ENCODE measurements at regions not wholly inside any gene's neighbourhood (a gene's known extent, or its start where the extent isn't known, plus 50 kb on each side); places are given as distances from the start of the nearest gene placed in this dataset.

DNA sequence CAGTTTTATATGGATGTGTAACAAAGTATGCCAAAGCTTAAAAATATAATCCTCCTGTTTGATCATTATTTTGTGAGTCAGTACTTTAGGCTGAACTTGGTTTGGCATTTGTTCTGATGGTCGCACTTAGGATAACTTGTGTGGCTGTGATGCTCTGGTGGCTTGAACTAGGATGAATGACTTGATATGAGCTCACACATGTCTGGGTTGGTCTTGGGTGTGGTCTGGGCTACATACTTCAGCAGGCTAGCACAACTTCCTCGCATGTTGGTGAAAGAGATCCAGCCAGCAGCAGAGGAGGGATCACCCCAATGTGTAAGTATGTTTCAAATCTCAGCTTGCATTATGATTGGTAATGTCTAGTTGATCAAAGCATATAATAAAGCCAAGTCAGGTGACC is 969.1 kb upstream of the PCDH9 start:
- Histone ChIP-seq H3K27ac (ENCODE audit: low read depth in 1 of 3, low read length in 2 of 3) (no peak overlapping the region), H3K4me1 (ENCODE audit: control insufficient read depth in 3 of 3, insufficient read depth in 2 of 3, low read depth in 1 of 3, low read length in 2 of 3) (no peaks in the 10 kb centered on the region), H3K4me3 (ENCODE audit: low read depth in 1 of 3, low read length in 3 of 3) (no peak overlapping the region), H3K36me3 (ENCODE audit: control insufficient read depth in 3 of 3, insufficient read depth in 2 of 3, low read depth in 1 of 3, low read length in 3 of 3) (no peaks in the 10 kb centered on the region), H3K9me3 (ENCODE audit: control insufficient read depth in 2 of 2, insufficient read depth in 1 of 2, low read depth in 1 of 2, low read length in 1 of 2) (no peaks in the 10 kb centered on the region), H3K27me3 (ENCODE audit: control insufficient read depth in 3 of 3, insufficient read depth in 3 of 3, low read length in 3 of 3) (no peaks in the 10 kb centered on the region)
- FAIRE-seq (no peak), DNase-seq (no peak)
- WGBS, 3 donors: 68 to 79% (median 72%) methylated on average over 2 of the region's 2 CpGs

GRCh38 chr13:68190818-68191217 is 960.7 kb upstream of the PCDH9 start:
- Histone ChIP-seq H3K4me3 (ENCODE audit: low read depth in 1 of 3, low read length in 3 of 3) (no peak overlapping the region), H3K9me3 (ENCODE audit: control insufficient read depth in 2 of 2, insufficient read depth in 1 of 2, low read depth in 1 of 2, low read length in 1 of 2) (peaks cover 0 to 3% of the 10 kb centered on the region in 2 donors), H3K27me3 (ENCODE audit: control insufficient read depth in 3 of 3, insufficient read depth in 3 of 3, low read length in 3 of 3) (no peaks in the 10 kb centered on the region), H3K4me1 (ENCODE audit: control insufficient read depth in 3 of 3, insufficient read depth in 2 of 3, low read depth in 1 of 3, low read length in 2 of 3) (no peaks in the 10 kb centered on the region), H3K27ac (ENCODE audit: low read depth in 1 of 3, low read length in 2 of 3) (no peak overlapping the region), H3K36me3 (ENCODE audit: control insufficient read depth in 3 of 3, insufficient read depth in 2 of 3, low read depth in 1 of 3, low read length in 3 of 3) (no peaks in the 10 kb centered on the region)
- WGBS, 3 donors: 33 to 75% (median 42%) methylated on average over 4 of the region's 4 CpGs
- DNase-seq (peak in 1 of 2 donors; percentile 2), FAIRE-seq (no peak)

DNA sequence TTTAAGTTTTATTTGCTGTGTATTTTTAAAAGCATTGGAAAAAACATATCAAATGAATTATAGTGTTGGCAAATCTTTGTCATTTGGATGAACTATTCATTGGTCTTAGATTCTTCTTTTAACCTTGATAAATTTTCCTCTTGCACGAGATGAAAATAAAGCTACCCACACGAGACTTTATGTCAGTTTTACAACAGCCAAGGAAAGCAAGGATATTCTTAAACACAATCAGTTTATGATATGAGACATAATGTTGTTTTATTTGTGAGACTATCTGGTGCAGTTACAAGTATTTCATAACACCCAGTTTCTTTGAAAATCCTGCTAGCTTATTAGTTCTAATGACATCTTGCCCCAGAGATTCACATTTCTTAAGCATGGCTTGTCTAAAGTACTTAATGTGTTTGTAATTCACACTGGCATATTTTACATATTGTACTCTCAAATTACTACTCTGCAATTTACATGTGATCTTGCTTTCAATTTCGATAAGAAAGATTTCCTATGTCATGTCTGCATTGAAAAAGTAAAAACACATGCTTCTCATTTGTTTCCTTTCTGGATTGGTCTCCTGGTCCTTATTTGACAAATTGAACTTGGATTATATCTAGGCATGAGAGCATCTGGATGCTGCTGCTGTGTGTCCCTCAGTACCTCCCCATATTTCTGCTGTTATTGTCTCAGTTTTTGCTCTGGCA is 955.5 kb upstream of the PCDH9 start:
- H3K27ac ChIP-seq (ENCODE audit: low read depth in 1 of 3, low read length in 2 of 3): no peak overlapping the region
- 39 to 53% (median 46%) methylated on average over 3 of the region's 3 CpGs for WGBS, 3 donors
- no peak overlapping the region for H3K4me3 ChIP-seq (ENCODE audit: low read depth in 1 of 3, low read length in 3 of 3)
- H3K9me3 ChIP-seq (ENCODE audit: control insufficient read depth in 2 of 2, insufficient read depth in 1 of 2, low read depth in 1 of 2, low read length in 1 of 2): no peaks in the 10 kb centered on the region
- no peaks in the 10 kb centered on the region for H3K27me3 ChIP-seq (ENCODE audit: control insufficient read depth in 3 of 3, insufficient read depth in 3 of 3, low read length in 3 of 3)
- no peak for DNase-seq
- H3K36me3 ChIP-seq (ENCODE audit: control insufficient read depth in 3 of 3, insufficient read depth in 2 of 3, low read depth in 1 of 3, low read length in 3 of 3): no peaks in the 10 kb centered on the region
- FAIRE-seq: peak; percentile 15
- H3K4me1 ChIP-seq (ENCODE audit: control insufficient read depth in 3 of 3, insufficient read depth in 2 of 3, low read depth in 1 of 3, low read length in 2 of 3): no peaks in the 10 kb centered on the region

- H3K27me3 ChIP-seq (ENCODE audit: control insufficient read depth in 3 of 3, insufficient read depth in 3 of 3, low read length in 3 of 3): no peaks in the 10 kb centered on the region
- no peaks in the 10 kb centered on the region for H3K4me1 ChIP-seq (ENCODE audit: control insufficient read depth in 3 of 3, insufficient read depth in 2 of 3, low read depth in 1 of 3, low read length in 2 of 3)
- WGBS, 3 donors: 47 to 69% (median 58%) methylated on average over 2 of the region's 2 CpGs
- no peak for DNase-seq
- H3K36me3 ChIP-seq (ENCODE audit: control insufficient read depth in 3 of 3, insufficient read depth in 2 of 3, low read depth in 1 of 3, low read length in 3 of 3): no peaks in the 10 kb centered on the region
- H3K4me3 ChIP-seq (ENCODE audit: low read depth in 1 of 3, low read length in 3 of 3): no peak overlapping the region
- H3K9me3 ChIP-seq (ENCODE audit: control insufficient read depth in 2 of 2, insufficient read depth in 1 of 2, low read depth in 1 of 2, low read length in 1 of 2): peaks cover 0 to 5% of the 10 kb centered on the region in 2 donors
- FAIRE-seq: no peak
- no peak overlapping the region for H3K27ac ChIP-seq (ENCODE audit: low read depth in 1 of 3, low read length in 2 of 3)
These were observed 946.3 kb upstream of the PCDH9 start for GRCh38 chr13:68176475-68176874.

GRCh38 chr13:68174893-68175292 is 944.8 kb upstream of the PCDH9 start:
- Histone ChIP-seq H3K36me3 (ENCODE audit: control insufficient read depth in 3 of 3, insufficient read depth in 2 of 3, low read depth in 1 of 3, low read length in 3 of 3) (no peaks in the 10 kb centered on the region), H3K27ac (ENCODE audit: low read depth in 1 of 3, low read length in 2 of 3) (no peak overlapping the region), H3K27me3 (ENCODE audit: control insufficient read depth in 3 of 3, insufficient read depth in 3 of 3, low read length in 3 of 3) (no peaks in the 10 kb centered on the region), H3K9me3 (ENCODE audit: control insufficient read depth in 2 of 2, insufficient read depth in 1 of 2, low read depth in 1 of 2, low read length in 1 of 2) (peaks cover 0 to 5% of the 10 kb centered on the region in 2 donors), H3K4me3 (ENCODE audit: low read depth in 1 of 3, low read length in 3 of 3) (no peak overlapping the region), H3K4me1 (ENCODE audit: control insufficient read depth in 3 of 3, insufficient read depth in 2 of 3, low read depth in 1 of 3, low read length in 2 of 3) (no peaks in the 10 kb centered on the region)
- 88 to 91% (median 90%) methylated on average over 2 of the region's 2 CpGs for WGBS, 3 donors
- FAIRE-seq (no peak), DNase-seq (no peak)

- no peak for FAIRE-seq
- H3K27ac ChIP-seq (ENCODE audit: low read depth in 1 of 3, low read length in 2 of 3): no peak overlapping the region
- no peaks in the 10 kb centered on the region for H3K4me1 ChIP-seq (ENCODE audit: control insufficient read depth in 3 of 3, insufficient read depth in 2 of 3, low read depth in 1 of 3, low read length in 2 of 3)
- H3K27me3 ChIP-seq (ENCODE audit: control insufficient read depth in 3 of 3, insufficient read depth in 3 of 3, low read length in 3 of 3): no peaks in the 10 kb centered on the region
- no peaks in the 10 kb centered on the region for H3K9me3 ChIP-seq (ENCODE audit: control insufficient read depth in 2 of 2, insufficient read depth in 1 of 2, low read depth in 1 of 2, low read length in 1 of 2)
- no peaks in the 10 kb centered on the region for H3K36me3 ChIP-seq (ENCODE audit: control insufficient read depth in 3 of 3, insufficient read depth in 2 of 3, low read depth in 1 of 3, low read length in 3 of 3)
- no peak for DNase-seq
- 35 to 65% (median 40%) methylated on average over 2 of the region's 2 CpGs for WGBS, 3 donors
- no peak overlapping the region for H3K4me3 ChIP-seq (ENCODE audit: low read depth in 1 of 3, low read length in 3 of 3)
These were observed 943.0 kb upstream of the PCDH9 start for GRCh38 chr13:68173111-68173510.

- H3K9me3 ChIP-seq (ENCODE audit: control insufficient read depth in 2 of 2, insufficient read depth in 1 of 2, low read depth in 1 of 2, low read length in 1 of 2): no peaks in the 10 kb centered on the region
- H3K4me1 ChIP-seq (ENCODE audit: control insufficient read depth in 3 of 3, insufficient read depth in 2 of 3, low read depth in 1 of 3, low read length in 2 of 3): no peaks in the 10 kb centered on the region
- H3K4me3 ChIP-seq (ENCODE audit: low read depth in 1 of 3, low read length in 3 of 3): no peak overlapping the region
- no peak overlapping the region for H3K27ac ChIP-seq (ENCODE audit: low read depth in 1 of 3, low read length in 2 of 3)
- no peaks in the 10 kb centered on the region for H3K36me3 ChIP-seq (ENCODE audit: control insufficient read depth in 3 of 3, insufficient read depth in 2 of 3, low read depth in 1 of 3, low read length in 3 of 3)
- 95 to 98% (median 96%) methylated on average over 34 to 37 of the region's 37 CpGs for WGBS, 3 donors
- DNase-seq (no peak), FAIRE-seq (no peak)
- no peaks in the 10 kb centered on the region for H3K27me3 ChIP-seq (ENCODE audit: control insufficient read depth in 3 of 3, insufficient read depth in 3 of 3, low read length in 3 of 3)
These were observed 940.8 kb upstream of the PCDH9 start for GRCh38 chr13:68170961-68171360.

DNA sequence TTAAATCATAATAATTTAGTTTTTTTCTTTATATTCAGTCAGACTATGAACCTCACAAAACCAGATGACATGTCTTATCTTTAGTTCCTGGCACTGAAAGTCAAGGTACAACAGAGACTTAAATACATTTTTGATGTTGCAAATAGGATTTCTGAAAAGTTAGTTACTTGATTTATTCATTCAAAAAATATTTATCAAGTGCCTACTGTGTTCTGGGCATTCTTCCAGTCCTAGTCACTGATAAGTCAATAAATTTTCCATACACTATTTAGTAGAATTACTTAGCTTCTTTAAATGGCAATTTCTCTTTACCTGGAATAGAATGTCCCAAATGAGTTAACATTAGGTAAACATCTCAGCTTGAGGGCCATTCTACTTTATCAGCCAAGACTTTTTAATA is 938.3 kb upstream of the PCDH9 start:
- FAIRE-seq: no peak

DNA sequence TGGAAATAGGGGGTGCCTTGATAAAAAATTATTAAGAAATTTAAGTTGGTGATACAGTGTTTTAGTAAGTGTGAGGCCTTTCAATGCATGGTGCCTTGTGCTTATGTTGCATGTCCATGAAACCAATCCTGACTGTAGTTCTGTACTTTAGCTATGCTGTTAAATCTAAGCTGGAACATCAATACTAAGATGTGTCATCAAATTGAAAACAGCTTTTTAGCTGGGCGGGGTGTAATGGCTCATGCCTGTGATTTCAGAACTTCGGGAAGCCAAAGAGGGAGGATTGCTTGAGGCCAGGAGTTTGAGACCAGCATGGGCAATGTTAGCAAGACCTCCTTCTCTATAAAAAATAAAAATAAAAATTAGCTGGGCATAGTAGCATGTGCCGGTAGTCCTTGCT is 930.3 kb upstream of the PCDH9 start:
- H3K9me3 ChIP-seq (ENCODE audit: control insufficient read depth in 2 of 2, insufficient read depth in 1 of 2, low read depth in 1 of 2, low read length in 1 of 2): no peaks in the 10 kb centered on the region
- H3K27me3 ChIP-seq (ENCODE audit: control insufficient read depth in 3 of 3, insufficient read depth in 3 of 3, low read length in 3 of 3): no peaks in the 10 kb centered on the region
- FAIRE-seq: no peak
- 84 to 86% (median 85%) methylated on average over 3 of the region's 3 CpGs for WGBS, 3 donors
- no peak for DNase-seq
- H3K4me1 ChIP-seq (ENCODE audit: control insufficient read depth in 3 of 3, insufficient read depth in 2 of 3, low read depth in 1 of 3, low read length in 2 of 3): no peaks in the 10 kb centered on the region
- H3K27ac ChIP-seq (ENCODE audit: low read depth in 1 of 3, low read length in 2 of 3): no peak overlapping the region
- no peaks in the 10 kb centered on the region for H3K36me3 ChIP-seq (ENCODE audit: control insufficient read depth in 3 of 3, insufficient read depth in 2 of 3, low read depth in 1 of 3, low read length in 3 of 3)
- H3K4me3 ChIP-seq (ENCODE audit: low read depth in 1 of 3, low read length in 3 of 3): no peak overlapping the region

More for the DNA sequence above, 938.3 kb upstream of the PCDH9 start:
- H3K9me3 ChIP-seq (ENCODE audit: control insufficient read depth in 2 of 2, insufficient read depth in 1 of 2, low read depth in 1 of 2, low read length in 1 of 2): no peaks in the 10 kb centered on the region
- no peak for DNase-seq
- no peaks in the 10 kb centered on the region for H3K36me3 ChIP-seq (ENCODE audit: control insufficient read depth in 3 of 3, insufficient read depth in 2 of 3, low read depth in 1 of 3, low read length in 3 of 3)
- no peaks in the 10 kb centered on the region for H3K27me3 ChIP-seq (ENCODE audit: control insufficient read depth in 3 of 3, insufficient read depth in 3 of 3, low read length in 3 of 3)
- H3K4me3 ChIP-seq (ENCODE audit: low read depth in 1 of 3, low read length in 3 of 3): no peak overlapping the region
- H3K4me1 ChIP-seq (ENCODE audit: control insufficient read depth in 3 of 3, insufficient read depth in 2 of 3, low read depth in 1 of 3, low read length in 2 of 3): no peaks in the 10 kb centered on the region
- no peak overlapping the region for H3K27ac ChIP-seq (ENCODE audit: low read depth in 1 of 3, low read length in 2 of 3)
